Esophagus muscularis mucosa (tissue), 4 donors: ENCODE measurements at regions not wholly inside any gene's neighbourhood (a gene's known extent, or its start where the extent isn't known, plus 50 kb on each side); places are given as distances from the start of the nearest gene placed in this dataset.

Experiments used
- DNase-seq: peaks from one replicate; pipeline ENCODE4 v3.0.0-alpha.2; 2017; ENCODE audit errors: extremely low spot score
- H3K27ac ChIP-seq, 4 donors: fragments of 200-600 bp; sonication (generic); replicated peaks in 1 of 4; 1 replicate in 3 of 4; 2 replicates in 1 of 4; pipeline ENCODE4 v1.5.1; 2016 to 2019; ENCODE audit warnings: mild to moderate bottlenecking in 1 of 4
- H3K27me3 ChIP-seq, 4 donors: fragments of 200-600 bp; sonication (generic); one replicate each; pipeline versions ENCODE4 v1.5.1 to v1.6.0; 2016 to 2019
- H3K36me3 ChIP-seq, 4 donors: fragments of 200-600 bp; sonication (generic); one replicate each; pipeline ENCODE4 v1.5.1; 2016 to 2019
- H3K4me1 ChIP-seq, 4 donors: fragments of 200-600 bp; sonication (generic); one replicate each; pipeline ENCODE4 v1.5.1; 2016 to 2019
- H3K4me3 ChIP-seq, 4 donors: fragments of 200-600 bp; sonication (generic); 1 replicate in 2 of 4; 2 replicates in 2 of 4; pipeline ENCODE4 v1.5.1; 2016 to 2019; ENCODE audit warnings: mild to moderate bottlenecking in 4 of 4, moderate library complexity in 1 of 4
- H3K9me3 ChIP-seq, 4 donors: fragments of 200-600 bp; sonication (generic); 1 replicate in 3 of 4; 2 replicates in 1 of 4; pipeline ENCODE4 v1.5.1; 2016 to 2019
- EP300 ChIP-seq: sonication (generic); formaldehyde crosslinking; IDR thresholded peaks from one replicate; pipeline ENCODE4 v1.6.1; 2017; ENCODE audit warnings: antibody characterized with exemption
- POLR2A ChIP-seq: fragments of 450-650 bp; IDR thresholded peaks from one replicate; pipeline ENCODE4 v1.6.1; 2017; ENCODE audit warnings: antibody characterized with exemption, moderate library complexity, mild to moderate bottlenecking, low read depth
- POLR2AphosphoS5 ChIP-seq, 2 donors: sonication (generic); formaldehyde crosslinking; IDR thresholded peaks; one replicate each; pipeline ENCODE4 v1.6.1; 2017; ENCODE audit warnings: antibody characterized with exemption in 2 of 2
- WGBS: methylation state at CpG from one replicate; pipeline ENCODE4 v1.1.5; 2018; 5-methylcytosine and 5-hydroxymethylcytosine counted together
- intact Hi-C: fragments of 100-400 bp; cut with DNase I; formaldehyde crosslinking; loops from one replicate; pipeline ENCODE4 v1.15.1; 2023
- TF ChIP-seq, protein P1 (sequence below), 3 experiments: fragments of 200-600 bp in 2 of 3; fragments of 450-650 bp in 1 of 3; sonication (generic) in 2 of 3; IDR thresholded peaks; one replicate each; pipeline ENCODE4 v1.5.1; 2017 to 2019; ENCODE audit warnings: antibody characterized with exemption in 3 of 3, mild to moderate bottlenecking in 2 of 3, moderate library complexity in 1 of 3

- intact Hi-C loops: no loop called here
Measured at GRCh38 chr4:125044886-125045285, 269.9 kb upstream of the FAT4 start.

DNA sequence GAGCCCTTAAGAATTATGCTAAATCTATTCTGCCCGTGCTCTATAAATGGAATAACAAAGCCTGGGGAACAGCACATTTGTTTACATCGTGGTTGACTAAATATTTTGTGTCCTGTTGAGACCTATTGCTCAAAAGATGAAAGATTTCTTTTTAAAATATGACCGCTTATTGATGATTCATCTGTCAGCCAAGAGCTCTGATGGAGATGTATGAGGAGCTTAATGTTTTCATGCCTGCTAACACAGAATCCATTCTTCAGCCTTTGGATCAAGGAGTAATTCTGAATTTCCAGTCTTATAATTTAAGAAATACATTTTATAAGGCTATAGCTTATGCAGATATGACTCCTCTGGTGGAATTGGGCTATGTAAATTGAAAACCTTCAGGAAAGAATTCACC lies 271.3 kb upstream of the FAT4 start:
- Histone ChIP-seq H3K4me3 (no peak overlapping the region), H3K36me3 (no peaks in the 10 kb centered on the region), H3K27ac (no peak overlapping the region), H3K27me3 (no peaks in the 10 kb centered on the region), H3K9me3 (no peaks in the 10 kb centered on the region), H3K4me1 (peaks cover 0 to 8% (median 3%) of the 10 kb centered on the region in 4 donors)
- TF ChIP-seq, protein P1, sequence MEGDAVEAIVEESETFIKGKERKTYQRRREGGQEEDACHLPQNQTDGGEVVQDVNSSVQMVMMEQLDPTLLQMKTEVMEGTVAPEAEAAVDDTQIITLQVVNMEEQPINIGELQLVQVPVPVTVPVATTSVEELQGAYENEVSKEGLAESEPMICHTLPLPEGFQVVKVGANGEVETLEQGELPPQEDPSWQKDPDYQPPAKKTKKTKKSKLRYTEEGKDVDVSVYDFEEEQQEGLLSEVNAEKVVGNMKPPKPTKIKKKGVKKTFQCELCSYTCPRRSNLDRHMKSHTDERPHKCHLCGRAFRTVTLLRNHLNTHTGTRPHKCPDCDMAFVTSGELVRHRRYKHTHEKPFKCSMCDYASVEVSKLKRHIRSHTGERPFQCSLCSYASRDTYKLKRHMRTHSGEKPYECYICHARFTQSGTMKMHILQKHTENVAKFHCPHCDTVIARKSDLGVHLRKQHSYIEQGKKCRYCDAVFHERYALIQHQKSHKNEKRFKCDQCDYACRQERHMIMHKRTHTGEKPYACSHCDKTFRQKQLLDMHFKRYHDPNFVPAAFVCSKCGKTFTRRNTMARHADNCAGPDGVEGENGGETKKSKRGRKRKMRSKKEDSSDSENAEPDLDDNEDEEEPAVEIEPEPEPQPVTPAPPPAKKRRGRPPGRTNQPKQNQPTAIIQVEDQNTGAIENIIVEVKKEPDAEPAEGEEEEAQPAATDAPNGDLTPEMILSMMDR (IDR thresholded peaks at IDR 0.05): no peak
- TF ChIP-seq POLR2A (no peak), POLR2AphosphoS5 (IDR thresholded peaks at IDR 0.05) (no peak), EP300 (no peak)
- DNase-seq: no peak
- 90% methylated on average over 3 of the region's 3 CpGs for WGBS
- intact Hi-C loops: no loop called here

More at GRCh38 chr4:125044886-125045285, 269.9 kb upstream of the FAT4 start:
- Histone ChIP-seq H3K27me3 (no peaks in the 10 kb centered on the region), H3K27ac (no peak overlapping the region), H3K36me3 (no peaks in the 10 kb centered on the region), H3K4me3 (no peak overlapping the region), H3K4me1 (peaks cover 0 to 8% (median 3%) of the 10 kb centered on the region in 4 donors), H3K9me3 (no peaks in the 10 kb centered on the region)
- 33% methylated on average over 3 of the region's 3 CpGs for WGBS
- no peak for TF ChIP-seq POLR2A
- no peak for TF ChIP-seq EP300
- TF ChIP-seq, protein P1 (IDR thresholded peaks at IDR 0.05): no peak
- TF ChIP-seq POLR2AphosphoS5 (IDR thresholded peaks at IDR 0.05): no peak
- DNase-seq: no peak

DNA sequence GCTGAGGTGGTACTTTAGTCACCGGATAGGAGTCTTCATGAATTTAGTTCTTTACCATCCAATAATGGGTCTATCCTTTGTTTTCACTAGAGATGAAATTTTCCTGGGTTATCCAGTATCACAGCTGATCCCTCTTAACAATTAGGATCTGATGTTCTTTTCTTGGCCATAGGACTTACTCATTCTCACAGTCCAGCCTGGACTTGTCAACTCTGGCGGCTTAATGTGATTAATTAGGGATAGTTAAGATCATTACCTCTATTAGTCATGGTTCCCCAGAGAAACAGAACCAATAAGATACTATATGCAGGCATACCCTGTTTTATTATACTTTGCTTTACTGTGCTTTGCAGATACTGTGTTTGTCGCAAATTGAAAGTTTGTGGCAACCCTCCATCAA lies 272.7 kb upstream of the FAT4 start:
- no peak overlapping the region for H3K4me3 ChIP-seq
- no peaks in the 10 kb centered on the region for H3K27me3 ChIP-seq
- intact Hi-C loops: no loop called here
- no peak for DNase-seq
- H3K9me3 ChIP-seq: no peaks in the 10 kb centered on the region
- H3K4me1 ChIP-seq: peaks cover 0 to 8% (median 3%) of the 10 kb centered on the region in 4 donors
- H3K36me3 ChIP-seq: no peaks in the 10 kb centered on the region
- no peak overlapping the region for H3K27ac ChIP-seq
- 88% methylated on average over 3 of the region's 3 CpGs for WGBS
- TF ChIP-seq POLR2A (no peak), EP300 (no peak), POLR2AphosphoS5 (IDR thresholded peaks at IDR 0.05) (no peak)
- TF ChIP-seq, protein P1 (IDR thresholded peaks at IDR 0.05): no peak

DNA sequence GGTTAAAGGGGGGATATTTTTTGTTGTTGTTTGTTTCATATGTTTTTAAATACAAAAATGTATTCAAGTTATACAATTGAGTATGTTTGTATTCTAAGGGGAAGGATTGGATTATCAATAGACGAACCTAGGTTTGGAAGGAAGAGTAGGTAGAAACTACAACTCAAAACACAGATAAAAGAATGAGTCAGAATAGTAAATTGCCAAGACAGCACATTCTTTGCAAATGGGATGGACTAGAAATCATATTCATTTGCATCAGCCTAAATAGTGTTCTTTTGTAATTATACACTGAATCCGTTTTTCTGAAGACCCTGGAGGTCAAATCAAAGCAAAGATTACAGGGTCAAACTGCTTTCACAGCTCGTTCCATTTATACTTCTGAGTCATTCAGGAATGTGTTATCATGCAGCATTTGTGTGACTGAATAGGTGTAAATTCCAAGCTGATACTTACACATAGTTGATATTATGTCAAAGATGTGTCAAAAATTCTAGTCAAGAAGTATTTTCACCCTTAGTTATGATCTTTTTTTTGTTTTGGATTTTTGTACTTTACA lies 273.3 kb upstream of the FAT4 start:
- 48% methylated on average over 3 of the region's 3 CpGs for WGBS

More for the DNA sequence above, 273.3 kb upstream of the FAT4 start:
- TF ChIP-seq EP300 (no peak), POLR2A (no peak), POLR2AphosphoS5 (IDR thresholded peaks at IDR 0.05) (no peak)
- TF ChIP-seq, protein P1 (IDR thresholded peaks at IDR 0.05): no peak
- intact Hi-C loops: no loop called here
- Histone ChIP-seq H3K36me3 (no peaks in the 10 kb centered on the region), H3K27me3 (no peaks in the 10 kb centered on the region), H3K9me3 (no peaks in the 10 kb centered on the region), H3K4me1 (peaks cover 0 to 8% (median 3%) of the 10 kb centered on the region in 4 donors), H3K4me3 (no peak overlapping the region), H3K27ac (no peak overlapping the region)
- DNase-seq: no peak
